Keratinocyte (primary cell): ENCODE measurements at regions not wholly inside any gene's neighbourhood (a gene's known extent, or its start where the extent isn't known, plus 50 kb on each side); places are given as distances from the start of the nearest gene placed in this dataset.

Experiments used
- EZH2 ChIP-seq: IDR thresholded peaks from one replicate; pipeline ENCODE4 v1.6.1; 2012; ENCODE audit warnings: inconsistent platforms, mild to moderate bottlenecking, low read length, moderate library complexity
- TF ChIP-seq, protein P1 (sequence below), 3 experiments: IDR thresholded peaks in 1 of 3; conservative IDR thresholded peaks in 1 of 3; optimal IDR thresholded peaks in 1 of 3; 2 replicates in 2 of 3; 3 replicates in 1 of 3; pipeline versions ENCODE3 to v1.5.1; 2011; ENCODE audit warnings: low read length in 3 of 3, mild to moderate bottlenecking in 3 of 3, moderate library complexity in 2 of 3, control low read depth in 1 of 3, inconsistent platforms in 1 of 3; ENCODE audit not compliant: insufficient read depth in 2 of 3; ENCODE audit errors: extremely low read depth in 1 of 3

DNA sequence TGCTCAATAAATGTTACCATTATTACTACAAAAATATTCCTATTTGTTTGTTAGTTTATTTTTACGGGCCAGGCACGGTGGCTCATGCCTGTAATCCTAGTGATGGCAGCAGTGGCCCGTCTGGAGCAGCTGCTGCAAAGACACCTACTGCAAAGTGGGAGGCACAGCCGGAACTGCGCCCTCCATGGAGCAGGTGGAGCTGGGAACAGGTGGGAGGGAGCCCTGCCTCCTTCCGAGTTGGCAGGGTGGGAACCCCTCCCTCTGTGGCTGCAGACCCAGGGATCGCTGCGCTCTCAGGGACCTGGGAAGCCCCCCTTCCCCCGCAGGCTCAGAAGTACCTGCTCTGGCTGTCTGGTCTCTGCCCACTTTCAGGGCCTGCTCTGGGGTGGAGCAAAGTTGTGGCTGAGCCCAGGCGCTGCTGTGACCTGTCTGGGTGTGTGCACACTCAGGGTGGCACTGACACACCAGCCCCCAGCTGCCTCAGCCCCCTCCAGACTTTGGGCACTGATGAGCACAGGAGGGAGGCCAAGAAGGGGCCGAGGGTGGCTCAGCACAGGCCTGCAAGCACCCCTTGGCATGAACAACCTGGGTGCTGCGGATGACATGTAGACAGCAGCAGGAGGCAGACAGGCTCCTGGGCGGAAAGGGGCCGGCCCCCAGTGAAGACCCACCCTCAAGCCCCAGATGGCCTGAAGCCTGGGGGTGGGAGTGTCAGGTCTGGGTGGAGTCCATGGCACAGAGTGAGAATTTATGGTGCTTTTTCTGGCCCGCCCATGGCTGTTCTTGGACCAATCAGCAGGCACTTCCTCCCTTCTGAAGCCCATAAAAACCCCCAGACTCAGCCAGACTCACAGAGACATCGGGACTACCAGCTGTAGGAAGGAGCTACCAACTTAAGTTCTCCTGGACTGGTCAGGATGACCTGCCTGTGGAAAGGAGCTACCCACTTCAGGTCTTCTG is 103.7 kb upstream of the CLMP start:
- TF ChIP-seq, protein P1, sequence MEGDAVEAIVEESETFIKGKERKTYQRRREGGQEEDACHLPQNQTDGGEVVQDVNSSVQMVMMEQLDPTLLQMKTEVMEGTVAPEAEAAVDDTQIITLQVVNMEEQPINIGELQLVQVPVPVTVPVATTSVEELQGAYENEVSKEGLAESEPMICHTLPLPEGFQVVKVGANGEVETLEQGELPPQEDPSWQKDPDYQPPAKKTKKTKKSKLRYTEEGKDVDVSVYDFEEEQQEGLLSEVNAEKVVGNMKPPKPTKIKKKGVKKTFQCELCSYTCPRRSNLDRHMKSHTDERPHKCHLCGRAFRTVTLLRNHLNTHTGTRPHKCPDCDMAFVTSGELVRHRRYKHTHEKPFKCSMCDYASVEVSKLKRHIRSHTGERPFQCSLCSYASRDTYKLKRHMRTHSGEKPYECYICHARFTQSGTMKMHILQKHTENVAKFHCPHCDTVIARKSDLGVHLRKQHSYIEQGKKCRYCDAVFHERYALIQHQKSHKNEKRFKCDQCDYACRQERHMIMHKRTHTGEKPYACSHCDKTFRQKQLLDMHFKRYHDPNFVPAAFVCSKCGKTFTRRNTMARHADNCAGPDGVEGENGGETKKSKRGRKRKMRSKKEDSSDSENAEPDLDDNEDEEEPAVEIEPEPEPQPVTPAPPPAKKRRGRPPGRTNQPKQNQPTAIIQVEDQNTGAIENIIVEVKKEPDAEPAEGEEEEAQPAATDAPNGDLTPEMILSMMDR (optimal IDR thresholded peaks at IDR 0.05 in 1 of 3, IDR thresholded peaks at IDR 0.05 in 1 of 3, conservative IDR thresholded peaks at IDR 0.05 in 1 of 3; ENCODE audit: extremely low read depth in 1 of 3, insufficient read depth in 2 of 3, low read length in 3 of 3): no peak
- no peak for TF ChIP-seq EZH2
